GM23338 (cell line): ENCODE measurements at regions not wholly inside any gene's neighbourhood (a gene's known extent, or its start where the extent isn't known, plus 50 kb on each side); places are given as distances from the start of the nearest gene placed in this dataset.

ENCODE experiments used
- ATAC-seq: fragments of 200-7000 bp; cut with Tn5 transposase; 3 replicates; pipeline ENCODE4 v1.9.1; 2020
- DNase-seq: peaks from one replicate; pipeline ENCODE4 v3.0.0-alpha.2; 2015; ENCODE audit warnings: low spot score
- H2AFZ ChIP-seq: fragments of 200-600 bp; sonication (generic); 2 replicates; pipeline ENCODE4 v1.8.0; 2016; ENCODE audit warnings: antibody characterized with exemption, mild to moderate bottlenecking, moderate library complexity
- H3F3A ChIP-seq: fragments of 200-600 bp; sonication (generic); replicated peaks from 2 replicates; pipeline ENCODE4 v1.8.0; 2017; ENCODE audit warnings: antibody characterized with exemption, mixed run types, low read depth
- H3K27ac ChIP-seq: fragments of 200-600 bp; sonication (generic); 2 replicates; pipeline ENCODE4 v1.6.1; 2016; ENCODE audit warnings: low read depth
- H3K27me3 ChIP-seq: fragments of 200-600 bp; sonication (generic); 2 replicates; pipeline ENCODE4 v1.8.0; 2016; ENCODE audit warnings: mild to moderate bottlenecking, mixed run types, moderate library complexity; ENCODE audit not compliant: insufficient read depth
- H3K36me3 ChIP-seq: fragments of 200-600 bp; sonication (generic); 2 replicates; pipeline ENCODE4 v1.8.0; 2016; ENCODE audit warnings: mild to moderate bottlenecking; ENCODE audit not compliant: insufficient read depth
- H3K4me1 ChIP-seq: fragments of 200-600 bp; sonication (generic); 2 replicates; pipeline ENCODE4 v1.8.0; 2016; ENCODE audit warnings: mild to moderate bottlenecking, moderate library complexity; ENCODE audit not compliant: insufficient read depth
- H3K4me2 ChIP-seq: fragments of 200-600 bp; sonication (generic); 2 replicates; pipeline ENCODE4 v1.7.1; 2017; ENCODE audit warnings: mixed run types
- H3K4me3 ChIP-seq: fragments of 200-600 bp; sonication (generic); 2 replicates; pipeline ENCODE4 v1.6.1; 2016; ENCODE audit warnings: mixed run types
- H3K79me2 ChIP-seq: fragments of 200-600 bp; sonication (generic); replicated peaks from 2 replicates; pipeline ENCODE4 v1.8.0; 2017; ENCODE audit warnings: mild to moderate bottlenecking; ENCODE audit not compliant: insufficient read depth
- H3K9me2 ChIP-seq: fragments of 200-600 bp; sonication (generic); 2 replicates; pipeline ENCODE4 v1.8.0; 2017; ENCODE audit not compliant: insufficient read depth
- H4K20me1 ChIP-seq: fragments of 200-600 bp; sonication (generic); replicated peaks from 2 replicates; pipeline ENCODE4 v1.8.0; 2017; ENCODE audit warnings: mild to moderate bottlenecking; ENCODE audit not compliant: insufficient read depth
- H3K27ac Mint-ChIP-seq: 2 replicates; pipeline ENCODE4 v1.8.0; 2020; ENCODE audit warnings: inconsistent platforms, mild to moderate bottlenecking, moderate library complexity, mixed read lengths
- H3K27me3 Mint-ChIP-seq: 3 replicates; pipeline ENCODE4 v1.8.0; 2022; ENCODE audit warnings: low read depth, mild to moderate bottlenecking, moderate library complexity, mixed read lengths, inconsistent platforms; ENCODE audit not compliant: insufficient read depth, poor library complexity
- H3K36me3 Mint-ChIP-seq: 3 replicates; pipeline ENCODE4 v1.8.0; 2021; ENCODE audit warnings: low read depth, mild to moderate bottlenecking, inconsistent platforms, moderate library complexity, mixed read lengths
- H3K4me1 Mint-ChIP-seq: 3 replicates; pipeline ENCODE4 v1.8.0; 2020; ENCODE audit warnings: mild to moderate bottlenecking, inconsistent platforms, mixed read lengths
- H3K4me3 Mint-ChIP-seq: 3 replicates; pipeline ENCODE4 v1.8.0; 2021; ENCODE audit warnings: moderate library complexity, mild to moderate bottlenecking, inconsistent platforms, mixed read lengths
- H3K9me3 Mint-ChIP-seq: 3 replicates; pipeline ENCODE4 v1.8.0; 2020; ENCODE audit warnings: moderate library complexity, mild to moderate bottlenecking, inconsistent platforms, mixed read lengths
- CREB1 ChIP-seq: fragments of 250-450 bp; sonication (Bioruptor Pico); IDR thresholded peaks from 2 replicates; pipeline ENCODE4 v1.5.0; 2020; ENCODE audit warnings: low read depth, mild to moderate bottlenecking, moderate library complexity
- CTCF ChIP-seq, 2 experiments: fragments of 200-600 bp in 1 of 2; sonication (generic) in 1 of 2; conservative IDR thresholded peaks; 2 replicates each; pipeline versions ENCODE4 v1.5.1 to v1.6.1; 2016 to 2017; ENCODE audit warnings: antibody characterized with exemption in 2 of 2, low read depth in 2 of 2, mild to moderate bottlenecking in 2 of 2, moderate library complexity in 1 of 2
- ETS1 ChIP-seq: IDR thresholded peaks from 2 replicates; pipeline ENCODE4 v1.6.1; 2016; ENCODE audit warnings: antibody characterized with exemption
- EZH2 ChIP-seq: fragments of 200-600 bp; sonication (generic); IDR thresholded peaks from one replicate; pipeline ENCODE4 v1.8.0; 2017; ENCODE audit warnings: antibody characterized with exemption, mild to moderate bottlenecking, low read depth; ENCODE audit not compliant: unreplicated experiment
- EZH2phosphoT487 ChIP-seq: fragments of 200-600 bp; sonication (generic); IDR thresholded peaks from one replicate; pipeline ENCODE4 v1.8.1; 2018; ENCODE audit warnings: antibody characterized with exemption; ENCODE audit not compliant: unreplicated experiment
- JUNB ChIP-seq: IDR thresholded peaks from one replicate; pipeline ENCODE4 v1.6.1; 2016; ENCODE audit warnings: antibody characterized with exemption; ENCODE audit not compliant: unreplicated experiment
- NANOG ChIP-seq: IDR thresholded peaks from 2 replicates; pipeline ENCODE4 v1.6.1; 2016; ENCODE audit warnings: antibody characterized with exemption, borderline replicate concordance
- POLR2AphosphoS5 ChIP-seq: IDR thresholded peaks from 2 replicates; pipeline ENCODE4 v1.6.1; 2016; ENCODE audit warnings: antibody characterized with exemption, low read depth
- STAT1 ChIP-seq: IDR thresholded peaks from one replicate; pipeline ENCODE4 v1.6.1; 2016; ENCODE audit warnings: antibody characterized with exemption; ENCODE audit not compliant: unreplicated experiment
- ZNF114 ChIP-seq: fragments of 250-450 bp; sonication (Bioruptor Pico); IDR thresholded peaks from 2 replicates; pipeline ENCODE4 v1.5.0; 2020; ENCODE audit warnings: mild to moderate bottlenecking, moderate library complexity
- ZNF331 ChIP-seq: fragments of 250-450 bp; sonication (Bioruptor Pico); IDR thresholded peaks from 2 replicates; pipeline ENCODE4 v1.5.0; 2020; ENCODE audit warnings: low read depth, mild to moderate bottlenecking, moderate library complexity
- TF ChIP-seq, protein P1 (sequence below): fragments of 250-450 bp; sonication (Bioruptor Pico); IDR thresholded peaks from 2 replicates; pipeline ENCODE4 v1.5.0; 2020; ENCODE audit warnings: mild to moderate bottlenecking, moderate library complexity
- TF ChIP-seq, protein P2 (sequence below): IDR thresholded peaks from one replicate; pipeline ENCODE4 v1.6.1; 2018; ENCODE audit warnings: antibody characterized with exemption; ENCODE audit not compliant: unreplicated experiment

GRCh38 chr13:69280399-69280798, 827.2 kb upstream of the ATXN8OS start:
- Histone ChIP-seq H3K36me3 (no peaks in the 10 kb centered on the region), H3K4me1 (no peaks in the 10 kb centered on the region), H3K27me3 (no peaks in the 10 kb centered on the region), H3K4me2 (no peak overlapping the region), H3K4me3 (no peak overlapping the region), H4K20me1 (no peaks in the 10 kb centered on the region), H3K9me2 (peaks cover 3% of the 10 kb centered on the region; the same call in 1 of the 2 replicates), H3F3A (no peaks in the 10 kb centered on the region), H2AFZ (peak overlapping the region; percentile 32; the same call in 1 of the 2 replicates), H3K79me2 (no peaks in the 10 kb centered on the region), H3K27ac (no peak overlapping the region)
- ATAC-seq (no peak), DNase-seq (no peak)
- H3K36me3 Mint-ChIP-seq: no peaks in the 10 kb centered on the region
- no peak overlapping the region for H3K27ac Mint-ChIP-seq
- no peaks in the 10 kb centered on the region for H3K9me3 Mint-ChIP-seq
- H3K27me3 Mint-ChIP-seq: no peaks in the 10 kb centered on the region
- no peaks in the 10 kb centered on the region for H3K4me1 Mint-ChIP-seq
- no peak overlapping the region for H3K4me3 Mint-ChIP-seq
- no peak for TF ChIP-seq ZNF114
- no peak for TF ChIP-seq ZNF331
- no peak for TF ChIP-seq CREB1 (CRISPR knock-in tag)
- no peak for TF ChIP-seq STAT1
- TF ChIP-seq, protein P1, sequence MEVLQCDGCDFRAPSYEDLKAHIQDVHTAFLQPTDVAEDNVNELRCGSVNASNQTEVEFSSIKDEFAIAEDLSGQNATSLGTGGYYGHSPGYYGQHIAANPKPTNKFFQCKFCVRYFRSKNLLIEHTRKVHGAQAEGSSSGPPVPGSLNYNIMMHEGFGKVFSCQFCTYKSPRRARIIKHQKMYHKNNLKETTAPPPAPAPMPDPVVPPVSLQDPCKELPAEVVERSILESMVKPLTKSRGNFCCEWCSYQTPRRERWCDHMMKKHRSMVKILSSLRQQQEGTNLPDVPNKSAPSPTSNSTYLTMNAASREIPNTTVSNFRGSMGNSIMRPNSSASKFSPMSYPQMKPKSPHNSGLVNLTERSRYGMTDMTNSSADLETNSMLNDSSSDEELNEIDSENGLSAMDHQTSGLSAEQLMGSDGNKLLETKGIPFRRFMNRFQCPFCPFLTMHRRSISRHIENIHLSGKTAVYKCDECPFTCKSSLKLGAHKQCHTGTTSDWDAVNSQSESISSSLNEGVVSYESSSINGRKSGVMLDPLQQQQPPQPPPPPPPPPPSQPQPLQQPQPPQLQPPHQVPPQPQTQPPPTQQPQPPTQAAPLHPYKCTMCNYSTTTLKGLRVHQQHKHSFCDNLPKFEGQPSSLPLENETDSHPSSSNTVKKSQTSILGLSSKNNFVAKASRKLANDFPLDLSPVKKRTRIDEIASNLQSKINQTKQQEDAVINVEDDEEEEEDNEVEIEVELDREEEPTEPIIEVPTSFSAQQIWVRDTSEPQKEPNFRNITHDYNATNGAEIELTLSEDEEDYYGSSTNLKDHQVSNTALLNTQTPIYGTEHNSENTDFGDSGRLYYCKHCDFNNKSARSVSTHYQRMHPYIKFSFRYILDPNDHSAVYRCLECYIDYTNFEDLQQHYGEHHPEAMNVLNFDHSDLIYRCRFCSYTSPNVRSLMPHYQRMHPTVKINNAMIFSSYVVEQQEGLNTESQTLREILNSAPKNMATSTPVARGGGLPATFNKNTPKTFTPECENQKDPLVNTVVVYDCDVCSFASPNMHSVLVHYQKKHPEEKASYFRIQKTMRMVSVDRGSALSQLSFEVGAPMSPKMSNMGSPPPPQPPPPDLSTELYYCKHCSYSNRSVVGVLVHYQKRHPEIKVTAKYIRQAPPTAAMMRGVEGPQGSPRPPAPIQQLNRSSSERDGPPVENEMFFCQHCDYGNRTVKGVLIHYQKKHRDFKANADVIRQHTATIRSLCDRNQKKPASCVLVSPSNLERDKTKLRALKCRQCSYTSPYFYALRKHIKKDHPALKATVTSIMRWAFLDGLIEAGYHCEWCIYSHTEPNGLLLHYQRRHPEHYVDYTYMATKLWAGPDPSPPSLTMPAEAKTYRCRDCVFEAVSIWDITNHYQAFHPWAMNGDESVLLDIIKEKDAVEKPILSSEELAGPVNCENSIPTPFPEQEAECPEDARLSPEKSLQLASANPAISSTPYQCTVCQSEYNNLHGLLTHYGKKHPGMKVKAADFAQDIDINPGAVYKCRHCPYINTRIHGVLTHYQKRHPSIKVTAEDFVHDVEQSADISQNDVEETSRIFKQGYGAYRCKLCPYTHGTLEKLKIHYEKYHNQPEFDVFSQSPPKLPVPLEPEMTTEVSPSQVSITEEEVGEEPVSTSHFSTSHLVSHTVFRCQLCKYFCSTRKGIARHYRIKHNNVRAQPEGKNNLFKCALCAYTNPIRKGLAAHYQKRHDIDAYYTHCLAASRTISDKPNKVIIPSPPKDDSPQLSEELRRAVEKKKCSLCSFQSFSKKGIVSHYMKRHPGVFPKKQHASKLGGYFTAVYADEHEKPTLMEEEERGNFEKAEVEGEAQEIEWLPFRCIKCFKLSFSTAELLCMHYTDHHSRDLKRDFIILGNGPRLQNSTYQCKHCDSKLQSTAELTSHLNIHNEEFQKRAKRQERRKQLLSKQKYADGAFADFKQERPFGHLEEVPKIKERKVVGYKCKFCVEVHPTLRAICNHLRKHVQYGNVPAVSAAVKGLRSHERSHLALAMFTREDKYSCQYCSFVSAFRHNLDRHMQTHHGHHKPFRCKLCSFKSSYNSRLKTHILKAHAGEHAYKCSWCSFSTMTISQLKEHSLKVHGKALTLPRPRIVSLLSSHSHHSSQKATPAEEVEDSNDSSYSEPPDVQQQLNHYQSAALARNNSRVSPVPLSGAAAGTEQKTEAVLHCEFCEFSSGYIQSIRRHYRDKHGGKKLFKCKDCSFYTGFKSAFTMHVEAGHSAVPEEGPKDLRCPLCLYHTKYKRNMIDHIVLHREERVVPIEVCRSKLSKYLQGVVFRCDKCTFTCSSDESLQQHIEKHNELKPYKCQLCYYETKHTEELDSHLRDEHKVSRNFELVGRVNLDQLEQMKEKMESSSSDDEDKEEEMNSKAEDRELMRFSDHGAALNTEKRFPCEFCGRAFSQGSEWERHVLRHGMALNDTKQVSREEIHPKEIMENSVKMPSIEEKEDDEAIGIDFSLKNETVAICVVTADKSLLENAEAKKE (CRISPR knock-in tag): no peak
- TF ChIP-seq ETS1: no peak
- TF ChIP-seq EZH2phosphoT487: no peak
- TF ChIP-seq JUNB: no peak
- TF ChIP-seq CTCF (conservative IDR thresholded peaks at IDR 0.05; ENCODE audit: low read depth in 2 of 2): no peak
- TF ChIP-seq POLR2AphosphoS5: no peak
- no peak for TF ChIP-seq EZH2
- TF ChIP-seq, protein P2, sequence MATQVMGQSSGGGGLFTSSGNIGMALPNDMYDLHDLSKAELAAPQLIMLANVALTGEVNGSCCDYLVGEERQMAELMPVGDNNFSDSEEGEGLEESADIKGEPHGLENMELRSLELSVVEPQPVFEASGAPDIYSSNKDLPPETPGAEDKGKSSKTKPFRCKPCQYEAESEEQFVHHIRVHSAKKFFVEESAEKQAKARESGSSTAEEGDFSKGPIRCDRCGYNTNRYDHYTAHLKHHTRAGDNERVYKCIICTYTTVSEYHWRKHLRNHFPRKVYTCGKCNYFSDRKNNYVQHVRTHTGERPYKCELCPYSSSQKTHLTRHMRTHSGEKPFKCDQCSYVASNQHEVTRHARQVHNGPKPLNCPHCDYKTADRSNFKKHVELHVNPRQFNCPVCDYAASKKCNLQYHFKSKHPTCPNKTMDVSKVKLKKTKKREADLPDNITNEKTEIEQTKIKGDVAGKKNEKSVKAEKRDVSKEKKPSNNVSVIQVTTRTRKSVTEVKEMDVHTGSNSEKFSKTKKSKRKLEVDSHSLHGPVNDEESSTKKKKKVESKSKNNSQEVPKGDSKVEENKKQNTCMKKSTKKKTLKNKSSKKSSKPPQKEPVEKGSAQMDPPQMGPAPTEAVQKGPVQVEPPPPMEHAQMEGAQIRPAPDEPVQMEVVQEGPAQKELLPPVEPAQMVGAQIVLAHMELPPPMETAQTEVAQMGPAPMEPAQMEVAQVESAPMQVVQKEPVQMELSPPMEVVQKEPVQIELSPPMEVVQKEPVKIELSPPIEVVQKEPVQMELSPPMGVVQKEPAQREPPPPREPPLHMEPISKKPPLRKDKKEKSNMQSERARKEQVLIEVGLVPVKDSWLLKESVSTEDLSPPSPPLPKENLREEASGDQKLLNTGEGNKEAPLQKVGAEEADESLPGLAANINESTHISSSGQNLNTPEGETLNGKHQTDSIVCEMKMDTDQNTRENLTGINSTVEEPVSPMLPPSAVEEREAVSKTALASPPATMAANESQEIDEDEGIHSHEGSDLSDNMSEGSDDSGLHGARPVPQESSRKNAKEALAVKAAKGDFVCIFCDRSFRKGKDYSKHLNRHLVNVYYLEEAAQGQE: no peak
- TF ChIP-seq NANOG: no peak
